Keratinocyte (primary cell): ENCODE measurements at regions not wholly inside any gene's neighbourhood (a gene's known extent, or its start where the extent isn't known, plus 50 kb on each side); places are given as distances from the start of the nearest gene placed in this dataset.

Experiments
- EZH2 ChIP-seq: IDR thresholded peaks from one replicate; pipeline ENCODE4 v1.6.1; 2012; ENCODE audit warnings: inconsistent platforms, mild to moderate bottlenecking, low read length, moderate library complexity
- TF ChIP-seq, protein P1 (sequence below), 3 experiments: IDR thresholded peaks in 1 of 3; conservative IDR thresholded peaks in 1 of 3; optimal IDR thresholded peaks in 1 of 3; 2 replicates in 2 of 3; 3 replicates in 1 of 3; pipeline versions ENCODE3 to v1.5.1; 2011; ENCODE audit warnings: low read length in 3 of 3, mild to moderate bottlenecking in 3 of 3, moderate library complexity in 2 of 3, control low read depth in 1 of 3, inconsistent platforms in 1 of 3; ENCODE audit not compliant: insufficient read depth in 2 of 3; ENCODE audit errors: extremely low read depth in 1 of 3

DNA sequence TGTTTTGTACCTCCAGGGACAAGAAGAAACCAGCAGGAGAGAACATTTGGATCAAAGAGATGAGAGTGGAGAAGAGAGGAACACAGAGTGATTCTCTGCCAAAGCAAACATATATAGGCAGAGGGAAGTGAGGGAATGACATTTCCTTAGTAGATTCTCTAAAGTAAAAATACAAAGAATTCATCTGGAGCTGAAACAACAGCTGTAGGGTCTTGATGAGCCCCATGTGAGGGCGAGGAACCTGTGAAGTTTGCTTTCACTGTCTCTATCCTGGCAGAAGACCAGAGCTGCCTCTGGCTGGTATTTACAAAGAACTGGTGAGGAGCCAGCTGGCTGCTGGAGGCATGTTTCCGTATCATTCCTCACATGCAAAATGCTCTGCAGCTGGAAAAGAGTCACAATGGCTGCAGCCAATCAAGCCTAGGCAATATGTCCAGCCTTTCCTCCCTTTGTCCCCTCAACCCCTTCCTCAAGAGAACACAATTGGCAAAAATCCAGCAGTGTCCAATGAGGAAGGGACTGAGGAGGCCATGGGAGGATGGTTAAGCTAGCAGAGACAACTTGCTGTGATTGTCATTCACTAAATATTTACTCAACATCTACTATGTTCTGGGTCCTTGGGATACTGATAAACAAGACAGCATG is 122.5 kb downstream of the PHLDA1 start:
- TF ChIP-seq, protein P1, sequence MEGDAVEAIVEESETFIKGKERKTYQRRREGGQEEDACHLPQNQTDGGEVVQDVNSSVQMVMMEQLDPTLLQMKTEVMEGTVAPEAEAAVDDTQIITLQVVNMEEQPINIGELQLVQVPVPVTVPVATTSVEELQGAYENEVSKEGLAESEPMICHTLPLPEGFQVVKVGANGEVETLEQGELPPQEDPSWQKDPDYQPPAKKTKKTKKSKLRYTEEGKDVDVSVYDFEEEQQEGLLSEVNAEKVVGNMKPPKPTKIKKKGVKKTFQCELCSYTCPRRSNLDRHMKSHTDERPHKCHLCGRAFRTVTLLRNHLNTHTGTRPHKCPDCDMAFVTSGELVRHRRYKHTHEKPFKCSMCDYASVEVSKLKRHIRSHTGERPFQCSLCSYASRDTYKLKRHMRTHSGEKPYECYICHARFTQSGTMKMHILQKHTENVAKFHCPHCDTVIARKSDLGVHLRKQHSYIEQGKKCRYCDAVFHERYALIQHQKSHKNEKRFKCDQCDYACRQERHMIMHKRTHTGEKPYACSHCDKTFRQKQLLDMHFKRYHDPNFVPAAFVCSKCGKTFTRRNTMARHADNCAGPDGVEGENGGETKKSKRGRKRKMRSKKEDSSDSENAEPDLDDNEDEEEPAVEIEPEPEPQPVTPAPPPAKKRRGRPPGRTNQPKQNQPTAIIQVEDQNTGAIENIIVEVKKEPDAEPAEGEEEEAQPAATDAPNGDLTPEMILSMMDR (optimal IDR thresholded peaks at IDR 0.05 in 1 of 3, IDR thresholded peaks at IDR 0.05 in 1 of 3, conservative IDR thresholded peaks at IDR 0.05 in 1 of 3; ENCODE audit: extremely low read depth in 1 of 3, insufficient read depth in 2 of 3, low read length in 3 of 3), result no peak
- no peak for TF ChIP-seq EZH2
